ENCODE measurements at regions not wholly inside any gene's neighbourhood (a gene's known extent, or its start where the extent isn't known, plus 50 kb on each side); places are given as distances from the start of the nearest gene placed in this dataset.

- TF ChIP-seq CTCF (IDR thresholded peaks at IDR 0.05; ENCODE audit: low read depth, low read length, poor library complexity, severe bottlenecking) (no peak), EZH2phosphoT487 (IDR thresholded peaks at IDR 0.05; ENCODE audit: borderline replicate concordance, low read length) (no peak)
These were observed 581.8 kb downstream of the ACTL7B start for GRCh38 chr9:108273988-108274387.
